ENCODE measurements at regions not wholly inside any gene's neighbourhood (a gene's known extent, or its start where the extent isn't known, plus 50 kb on each side); places are given as distances from the start of the nearest gene placed in this dataset.

- no peak for DNase-seq (ENCODE audit: extremely low read depth in 1 of 11, low read depth in 9 of 11, low spot score in 4 of 11)
These were observed 421.0 kb downstream of the DYNC2H1 start for GRCh38 chr11:103530257-103530656.

DNA sequence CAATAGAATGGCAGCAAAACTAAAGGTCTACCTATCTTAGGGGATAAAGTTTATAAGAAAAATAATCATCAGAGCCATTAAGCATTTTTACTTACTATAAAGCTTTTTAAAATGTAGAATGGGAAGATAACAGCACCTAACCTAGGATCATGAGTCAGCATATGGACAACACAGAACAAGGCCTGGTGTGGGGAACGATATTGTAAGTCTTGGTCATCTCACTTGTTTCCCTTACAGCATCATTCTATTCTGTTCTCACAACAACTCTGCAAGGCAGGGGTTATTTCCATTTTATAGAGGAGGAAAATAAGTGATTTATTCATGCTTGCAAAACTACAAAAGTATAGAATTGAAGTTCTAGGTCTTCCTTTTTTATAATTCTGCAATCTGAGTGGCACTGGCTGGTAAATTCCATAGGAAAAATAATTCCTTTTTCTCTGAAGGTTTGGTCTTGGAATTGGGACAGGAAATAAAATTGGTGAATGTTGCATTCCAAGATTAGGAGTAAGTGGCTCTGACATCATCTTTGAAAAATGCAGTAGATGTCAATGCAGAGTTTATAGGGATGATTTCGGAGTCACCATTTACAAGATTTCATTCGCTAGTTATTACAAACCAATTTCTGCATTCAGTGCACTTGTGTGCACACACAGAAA lies 423.0 kb downstream of the DYNC2H1 start:
- no peak for DNase-seq (ENCODE audit: extremely low read depth in 1 of 11, low read depth in 9 of 11, low spot score in 4 of 11)

GRCh38 chr11:103534191-103534590 lies 425.0 kb downstream of the DYNC2H1 start:
- DNase-seq (ENCODE audit: extremely low read depth in 1 of 11, low read depth in 9 of 11, low spot score in 4 of 11), result no peak

GRCh38 chr11:103534959-103535358 lies 425.7 kb downstream of the DYNC2H1 start:
- DNase-seq (ENCODE audit: extremely low read depth in 1 of 11, low read depth in 9 of 11, low spot score in 4 of 11), result no peak

GRCh38 chr11:103536335-103536722 lies 427.1 kb downstream of the DYNC2H1 start:
- no peak for DNase-seq (ENCODE audit: extremely low read depth in 1 of 11, low read depth in 9 of 11, low spot score in 4 of 11)

- no peak for DNase-seq (ENCODE audit: extremely low read depth in 1 of 11, low read depth in 9 of 11, low spot score in 4 of 11)
These were observed 428.8 kb downstream of the DYNC2H1 start for GRCh38 chr11:103537904-103538502.

DNA sequence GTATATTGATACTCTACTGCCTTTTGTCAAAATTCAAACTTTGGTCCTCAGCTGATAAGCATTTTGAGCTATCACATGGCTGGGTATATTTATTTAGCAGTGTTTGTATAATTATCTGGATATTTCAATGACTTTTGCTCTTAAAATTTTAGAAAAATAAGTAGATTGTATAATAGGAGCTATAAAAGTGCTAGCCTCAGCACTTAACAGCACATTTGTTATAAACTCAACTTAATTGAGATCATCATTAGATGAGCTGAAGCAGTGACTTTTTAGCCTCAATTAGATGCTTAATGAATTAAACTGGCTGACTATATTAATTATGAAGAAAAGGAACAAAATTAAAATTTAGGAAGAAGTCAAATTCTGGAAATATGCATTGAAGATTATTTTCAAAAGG lies 429.9 kb downstream of the DYNC2H1 start:
- no peak for DNase-seq (ENCODE audit: extremely low read depth in 1 of 11, low read depth in 9 of 11, low spot score in 4 of 11)

DNA sequence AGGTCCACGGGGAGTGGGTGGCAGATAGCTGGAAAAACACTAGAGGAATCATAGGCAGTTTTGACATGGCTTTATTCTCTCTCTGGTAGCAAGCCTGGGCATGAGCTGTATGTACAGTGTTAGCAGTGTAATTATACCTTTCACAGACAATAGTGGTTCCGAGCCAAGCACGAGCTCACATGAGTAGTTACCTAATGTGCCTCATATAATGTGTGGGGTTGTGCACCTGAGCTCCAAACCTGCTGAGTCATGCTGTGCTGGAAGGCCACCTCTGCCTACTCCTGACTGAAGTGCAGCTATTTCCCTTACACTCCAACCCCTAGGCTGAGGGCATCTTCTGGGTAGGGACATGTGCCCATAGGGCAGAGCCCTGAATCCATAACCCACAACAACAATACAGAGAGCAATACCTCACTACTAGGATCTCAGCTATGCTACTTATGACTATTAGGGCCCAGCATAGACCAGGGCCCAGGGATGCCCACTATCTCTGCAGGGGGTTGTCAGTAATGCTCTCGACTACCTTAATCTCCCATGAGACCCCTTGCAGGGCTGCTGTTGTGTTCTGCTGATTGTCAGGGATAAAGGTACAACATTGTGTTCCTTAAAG lies 432.1 kb downstream of the DYNC2H1 start:
- no peak for DNase-seq (ENCODE audit: extremely low read depth in 1 of 11, low read depth in 9 of 11, low spot score in 4 of 11)

DNA sequence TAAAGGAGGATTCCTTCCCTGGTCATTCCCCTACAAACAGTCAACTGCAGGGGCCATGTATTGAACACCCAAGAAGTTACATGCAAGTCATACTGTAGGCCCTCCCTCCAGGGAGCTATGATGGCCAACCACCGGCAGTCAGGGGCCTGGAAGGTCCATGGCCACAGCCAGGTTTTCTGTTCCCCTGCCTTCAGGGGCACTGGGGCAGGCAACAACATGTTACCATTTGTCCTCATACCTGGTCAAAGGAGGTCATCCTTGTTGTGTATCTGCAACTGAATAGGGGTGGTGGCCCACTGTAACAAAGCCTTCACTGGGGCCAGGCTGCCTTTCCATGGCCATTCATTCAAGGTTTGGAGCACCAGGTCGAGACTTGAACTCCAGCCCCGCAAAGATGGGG lies 433.6 kb downstream of the DYNC2H1 start:
- DNase-seq (ENCODE audit: extremely low read depth in 1 of 11, low read depth in 9 of 11, low spot score in 4 of 11), result no peak

- no peak for DNase-seq (ENCODE audit: extremely low read depth in 1 of 11, low read depth in 9 of 11, low spot score in 4 of 11)
These were observed 434.2 kb downstream of the DYNC2H1 start for GRCh38 chr11:103543456-103543855.

GRCh38 chr11:103544874-103545273 lies 435.6 kb downstream of the DYNC2H1 start:
- DNase-seq (ENCODE audit: extremely low read depth in 1 of 11, low read depth in 9 of 11, low spot score in 4 of 11), result no peak

DNA sequence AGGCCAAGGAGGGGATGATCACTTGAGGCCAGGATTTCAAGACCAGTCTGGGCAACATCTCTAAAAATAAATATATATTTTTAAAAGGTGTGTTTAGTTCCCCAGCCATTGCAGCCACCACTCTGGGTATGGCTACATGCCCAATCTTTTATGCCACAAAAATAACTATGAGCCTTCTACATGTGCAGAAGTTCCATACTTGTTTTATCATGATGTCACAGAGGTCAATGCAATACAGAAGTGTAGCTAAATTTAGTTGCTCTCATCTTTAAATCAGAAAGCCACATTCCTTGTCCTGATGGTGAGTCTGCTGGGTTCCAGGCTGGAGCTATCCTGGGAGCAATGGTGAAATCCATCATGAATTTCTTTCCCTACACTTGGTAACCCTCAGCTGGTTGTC lies 436.3 kb downstream of the DYNC2H1 start:
- DNase-seq (ENCODE audit: extremely low read depth in 1 of 11, low read depth in 9 of 11, low spot score in 4 of 11), result no peak

DNA sequence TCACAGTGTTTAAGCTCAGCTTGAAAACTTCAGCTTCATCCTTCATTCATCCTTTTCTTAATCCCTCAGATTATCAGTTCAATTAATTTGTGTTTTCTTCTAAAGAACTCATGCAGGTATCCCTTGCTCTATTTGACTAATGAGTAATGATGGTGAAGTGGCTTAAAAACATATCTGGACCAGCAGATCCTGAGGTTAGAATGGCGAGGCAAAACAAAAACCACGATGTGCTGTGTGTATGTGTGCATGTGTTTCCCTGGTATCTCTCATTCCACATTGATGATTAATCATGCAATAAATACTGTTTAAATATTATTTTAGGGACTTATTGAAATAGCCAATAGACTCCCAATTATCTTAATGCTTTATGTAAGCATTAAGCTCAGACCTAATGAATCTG lies 437.0 kb downstream of the DYNC2H1 start:
- no peak for DNase-seq (ENCODE audit: extremely low read depth in 1 of 11, low read depth in 9 of 11, low spot score in 4 of 11)

DNA sequence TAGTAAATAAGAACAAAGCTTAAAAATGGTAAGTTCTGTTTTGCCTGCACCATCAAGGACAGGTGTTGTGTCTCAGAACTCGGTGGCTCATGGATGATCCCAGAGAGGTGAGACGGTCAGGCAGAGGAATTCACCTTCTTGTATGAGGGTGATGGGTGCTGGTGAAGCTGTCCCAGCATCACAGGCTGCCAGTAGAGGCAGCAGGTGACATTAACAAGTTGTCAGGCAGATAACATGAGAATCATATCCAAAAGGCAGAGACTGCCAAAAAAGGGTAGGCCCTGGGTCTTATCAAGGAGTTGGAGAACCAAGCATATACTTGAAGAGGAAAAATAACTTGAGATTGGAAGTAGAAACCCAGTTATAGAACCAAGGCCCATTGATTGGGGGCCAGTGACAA lies 437.8 kb downstream of the DYNC2H1 start:
- no peak for DNase-seq (ENCODE audit: extremely low read depth in 1 of 11, low read depth in 9 of 11, low spot score in 4 of 11)

DNA sequence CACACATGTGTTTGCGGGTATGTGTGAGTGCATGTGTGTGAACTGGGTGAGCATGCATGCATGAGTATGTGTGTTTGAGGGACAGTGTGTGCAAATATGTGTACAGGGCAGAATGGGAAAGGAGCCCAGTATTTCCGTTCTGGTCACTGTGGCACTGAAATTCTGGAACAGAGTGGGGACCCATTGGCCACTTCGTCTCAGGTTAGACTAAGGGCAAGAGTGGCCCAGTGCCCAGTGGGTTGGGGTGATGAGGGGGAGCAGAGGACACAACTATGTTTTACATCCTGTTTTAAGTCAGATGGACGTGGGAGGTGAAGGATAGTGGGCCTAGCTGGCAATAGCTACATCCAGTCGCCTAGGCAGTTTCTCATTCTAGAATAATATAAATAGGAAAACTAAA lies 438.5 kb downstream of the DYNC2H1 start:
- no peak for DNase-seq (ENCODE audit: extremely low read depth in 1 of 11, low read depth in 9 of 11, low spot score in 4 of 11)

- no peak for DNase-seq (ENCODE audit: extremely low read depth in 1 of 11, low read depth in 9 of 11, low spot score in 4 of 11)
These were observed 439.6 kb downstream of the DYNC2H1 start for GRCh38 chr11:103548838-103549237.

DNA sequence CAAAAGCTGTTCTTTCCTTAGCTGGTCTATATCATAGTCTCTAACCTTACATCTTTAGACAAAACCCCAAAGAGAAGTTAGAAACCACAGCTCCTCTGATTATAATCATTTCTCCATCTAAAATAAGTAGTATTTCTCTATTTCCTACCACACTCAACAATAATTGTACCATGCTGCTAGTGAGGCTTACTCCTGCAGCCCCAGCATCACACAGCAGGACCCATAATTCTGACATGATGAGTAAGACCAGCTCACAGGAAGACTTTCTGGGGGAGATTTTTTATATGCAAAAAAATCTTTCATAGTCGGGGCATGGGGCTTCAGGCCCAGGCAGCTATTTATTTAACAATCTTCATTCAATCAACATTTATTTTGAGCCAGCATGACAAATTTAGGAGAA lies 441.6 kb downstream of the DYNC2H1 start:
- DNase-seq (ENCODE audit: extremely low read depth in 1 of 11, low read depth in 9 of 11, low spot score in 4 of 11), result no peak

- no peak for DNase-seq (ENCODE audit: extremely low read depth in 1 of 11, low read depth in 9 of 11, low spot score in 4 of 11)
These were observed 442.9 kb downstream of the DYNC2H1 start for GRCh38 chr11:103552086-103552485.

DNA sequence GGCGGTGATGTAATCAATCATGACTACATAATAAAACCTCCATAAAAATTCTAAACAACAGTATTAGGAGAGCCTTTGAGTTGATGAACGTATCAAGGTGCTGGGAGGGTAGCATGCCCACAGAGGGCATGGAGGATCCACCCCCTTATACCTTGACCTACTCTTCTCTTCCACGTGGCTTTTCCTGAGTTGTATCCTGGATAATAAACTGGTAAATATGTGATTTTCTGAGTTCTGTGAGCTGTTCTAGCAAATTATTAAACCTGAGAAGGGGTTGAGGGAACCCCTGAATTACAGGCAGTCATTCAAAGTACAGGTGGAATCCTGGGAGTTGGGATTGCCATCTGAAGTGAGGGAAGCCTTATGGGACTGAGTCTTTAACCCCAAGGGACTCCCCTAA lies 446.9 kb downstream of the DYNC2H1 start:
- DNase-seq (ENCODE audit: extremely low read depth in 1 of 11, low read depth in 9 of 11, low spot score in 4 of 11), result no peak

GRCh38 chr11:103566116-103566515 lies 456.9 kb downstream of the DYNC2H1 start:
- no peak for DNase-seq (ENCODE audit: extremely low read depth in 1 of 11, low read depth in 9 of 11, low spot score in 4 of 11)

GRCh38 chr11:103581760-103582159 lies 454.7 kb upstream of the DDI1 start:
- no peak for DNase-seq (ENCODE audit: extremely low read depth in 1 of 11, low read depth in 9 of 11, low spot score in 4 of 11)
